IMR-90 (cell line): ENCODE measurements at regions not wholly inside any gene's neighbourhood (a gene's known extent, or its start where the extent isn't known, plus 50 kb on each side); places are given as distances from the start of the nearest gene placed in this dataset.
A peak's percentile ranks its signal among the peaks of the same experiment; 100 is the strongest.

Experiments
- ATAC-seq: fragments of 200-7000 bp; cut with Tn5 transposase; 2 replicates; pipeline ENCODE4 v1.9.1; 2020; ENCODE audit warnings: low read depth, mild to moderate bottlenecking, moderate library complexity
- BruUV-seq: library from RNA; stranded (reverse); fragments of 400-500 nt; replicated peaks from 2 replicates; lab custom pipeline; 2021; lab: Mats Ljungman, UMichigan
- CTCF ChIA-PET: fragments of 300-600 bp; formaldehyde crosslinking; extraction: SDS; loops from one replicate; lab custom pipeline; 2021; ENCODE audit warnings: antibody characterized with exemption; lab: Yijun Ruan, JAX
- POLR2A ChIA-PET: fragments of 300-600 bp; sonication (Branson Sonifier 250); formaldehyde crosslinking; loops from one replicate; lab custom pipeline; 2022; ENCODE audit warnings: antibody characterized with exemption; ENCODE audit not compliant: unreplicated experiment; lab: Charles Lee
- DNase-seq: peaks from one replicate; pipeline ENCODE4 v3.0.0; 2013
- H2AFZ ChIP-seq: replicated peaks from 2 replicates; pipeline ENCODE3; 2013; ENCODE audit warnings: low read length, mild to moderate bottlenecking; ENCODE audit not compliant: poor library complexity
- H2AK5ac ChIP-seq: 2 replicates; pipeline ENCODE4 v1.6.1; 2013; ENCODE audit warnings: low read depth, low read length, inconsistent platforms
- H2AK9ac ChIP-seq: replicated peaks from 2 replicates; pipeline ENCODE3; 2013; ENCODE audit warnings: mild to moderate bottlenecking, low read depth, low read length, moderate library complexity; ENCODE audit not compliant: poor library complexity
- H2BK120ac ChIP-seq: 2 replicates; pipeline ENCODE4 v1.6.1; 2013; ENCODE audit warnings: low read depth, low read length, inconsistent platforms
- H2BK15ac ChIP-seq: 3 replicates; pipeline ENCODE4 v1.6.1; 2013; ENCODE audit warnings: low read depth, low read length, inconsistent platforms
- H2BK20ac ChIP-seq: 2 replicates; pipeline ENCODE4 v1.6.1; 2013; ENCODE audit warnings: low read depth, mild to moderate bottlenecking, inconsistent platforms, low read length, moderate library complexity
- H2BK5ac ChIP-seq: 2 replicates; pipeline ENCODE4 v1.6.1; 2013; ENCODE audit warnings: mild to moderate bottlenecking, low read depth, low read length, inconsistent platforms; ENCODE audit not compliant: poor library complexity, severe bottlenecking
- H3K14ac ChIP-seq: replicated peaks from 2 replicates; pipeline ENCODE4 v1.6.1; 2013; ENCODE audit warnings: low read depth, low read length, inconsistent platforms
- H3K18ac ChIP-seq: 2 replicates; pipeline ENCODE4 v1.6.1; 2013; ENCODE audit warnings: low read depth, low read length, control low read depth
- H3K23ac ChIP-seq: 2 replicates; pipeline ENCODE4 v1.6.1; 2013; ENCODE audit warnings: low read depth, low read length, inconsistent platforms
- H3K27ac ChIP-seq: 2 replicates; pipeline ENCODE4 v1.5.1; 2013; ENCODE audit warnings: mild to moderate bottlenecking, control low read depth, low read length; ENCODE audit not compliant: insufficient read depth
- H3K27me3 ChIP-seq: 2 replicates; pipeline ENCODE4 v1.6.1; 2013; ENCODE audit warnings: low read length; ENCODE audit not compliant: control insufficient read depth, insufficient read depth
- H3K36me3 ChIP-seq: 2 replicates; pipeline ENCODE4 v1.6.1; 2013; ENCODE audit warnings: low read length, mixed read lengths; ENCODE audit not compliant: control insufficient read depth, insufficient read depth
- H3K4ac ChIP-seq: 2 replicates; pipeline ENCODE4 v1.6.1; 2013; ENCODE audit warnings: low read depth, low read length, inconsistent platforms
- H3K4me1 ChIP-seq: 2 replicates; pipeline ENCODE4 v1.6.1; 2013; ENCODE audit warnings: low read length, mixed read lengths; ENCODE audit not compliant: control insufficient read depth, insufficient read depth
- H3K4me2 ChIP-seq: 2 replicates; pipeline ENCODE4 v1.6.1; 2013; ENCODE audit warnings: low read depth, mild to moderate bottlenecking, control low read depth, low read length, moderate library complexity
- H3K4me3 ChIP-seq: 2 replicates; pipeline ENCODE4 v1.5.1; 2013; ENCODE audit warnings: low read depth, mild to moderate bottlenecking, control low read depth, low read length, moderate library complexity; ENCODE audit not compliant: insufficient read depth
- H3K56ac ChIP-seq: 2 replicates; pipeline ENCODE4 v1.6.1; 2013; ENCODE audit warnings: low read length, inconsistent platforms; ENCODE audit not compliant: insufficient read depth; ENCODE audit errors: extremely low read depth
- H3K79me1 ChIP-seq, 2 experiments: 2 replicates each; pipeline ENCODE4 v1.6.1; 2013; ENCODE audit warnings: low read length in 2 of 2, inconsistent platforms in 1 of 2, low read depth in 1 of 2
- H3K9ac ChIP-seq: 2 replicates; pipeline ENCODE4 v1.6.1; 2013; ENCODE audit warnings: low read depth, low read length, control low read depth
- H3K9me1 ChIP-seq: 2 replicates; pipeline ENCODE4 v1.6.1; 2013; ENCODE audit warnings: low read length, inconsistent platforms; ENCODE audit not compliant: insufficient read depth
- H3K9me3 ChIP-seq: 2 replicates; pipeline ENCODE4 v1.6.1; 2013; ENCODE audit warnings: low read length; ENCODE audit not compliant: control insufficient read depth, insufficient read depth
- H4K20me1 ChIP-seq: 2 replicates; pipeline ENCODE4 v1.6.1; 2013; ENCODE audit warnings: low read length, inconsistent platforms; ENCODE audit not compliant: insufficient read depth
- H4K5ac ChIP-seq: 2 replicates; pipeline ENCODE4 v1.6.1; 2013; ENCODE audit warnings: mild to moderate bottlenecking, low read depth, low read length, control low read depth
- H4K8ac ChIP-seq, 2 experiments: 2 replicates each; pipeline ENCODE4 v1.6.1; 2013; ENCODE audit warnings: low read depth in 2 of 2, low read length in 2 of 2, control low read depth in 1 of 2, inconsistent platforms in 1 of 2
- H4K91ac ChIP-seq: 2 replicates; pipeline ENCODE4 v1.6.1; 2013; ENCODE audit warnings: low read depth, low read length, inconsistent platforms; ENCODE audit not compliant: insufficient read depth
- BHLHE40 ChIP-seq: fragments of 150-350 bp; IDR thresholded peaks from 2 replicates; pipeline ENCODE4 v1.6.1; 2016; ENCODE audit warnings: mild to moderate bottlenecking, low read depth, low read length
- MAFK ChIP-seq: IDR thresholded peaks from 2 replicates; pipeline ENCODE4 v1.6.1; 2012; ENCODE audit warnings: low read depth, low read length, improper control_type of control experiment
- NFE2L2 ChIP-seq: fragments of 150-350 bp; IDR thresholded peaks from 2 replicates; pipeline ENCODE4 v1.6.1; 2016; ENCODE audit warnings: low read depth, mild to moderate bottlenecking, low read length
- POLR2A ChIP-seq: IDR thresholded peaks from 2 replicates; pipeline ENCODE4 v1.6.1; 2012; ENCODE audit warnings: mild to moderate bottlenecking, low read depth, low read length
- WGBS, 2 experiments: methylation state at CpG; one replicate each; pipeline versions ENCODE4 v1.1.5 to v1.1.7; 2013; ENCODE audit warnings: missing lambda C conversion rate in 2 of 2; ENCODE audit not compliant: insufficient read length in 1 of 2; ENCODE audit errors: extremely low coverage in 2 of 2; 5-methylcytosine and 5-hydroxymethylcytosine counted together
- dilution Hi-C: fragments of 300-500 bp; cut with HindIII; formaldehyde crosslinking; loops from one replicate; pipeline ENCODE4 v1.14.3; 2018; ENCODE audit warnings: low sequenced_read_pairs; ENCODE audit not compliant: unreplicated experiment
- in situ Hi-C: fragments of 300-500 bp; cut with MboI; formaldehyde crosslinking; loops from 3 replicates; pipeline ENCODE4 v1.14.3; 2019; ENCODE audit warnings: low sequenced_read_pairs, inconsistent platforms, mixed read lengths
- intact Hi-C: fragments of 100-400 bp; cut with micrococcal nuclease; formaldehyde crosslinking; loops from 2 replicates; pipeline ENCODE4 v1.10.0; 2022
- TF ChIP-seq, protein P1 (sequence below): fragments of 150-350 bp; IDR thresholded peaks from 2 replicates; pipeline ENCODE4 v1.6.1; 2017; ENCODE audit warnings: mild to moderate bottlenecking, antibody characterized with exemption, low read length, low read depth

DNA sequence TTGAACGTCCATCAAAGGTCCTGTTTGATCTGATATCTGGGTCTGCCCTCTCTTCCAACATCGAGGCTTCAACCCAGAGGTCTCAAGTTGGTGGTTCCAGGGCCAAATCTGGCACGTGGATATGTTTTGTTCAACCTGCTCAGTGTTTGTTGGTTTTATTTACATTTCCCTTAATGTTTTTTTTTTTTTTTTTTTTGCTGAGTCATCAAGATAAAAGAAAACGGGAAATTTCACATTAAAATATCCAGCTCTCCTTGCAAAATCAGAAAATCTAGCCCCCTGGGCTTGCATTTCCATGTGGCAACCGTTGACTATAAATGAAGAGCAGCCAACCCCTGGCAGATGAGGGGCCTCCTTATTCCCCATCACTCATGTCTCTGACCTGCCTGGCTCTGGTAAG, 765.6 kb upstream of the TBX3 start:
- Histone ChIP-seq H3K27me3 (peaks cover 4% of the 10 kb centered on the region; the same call in 1 of the 2 replicates), H3K9ac (no peak overlapping the region), H3K14ac (no peak overlapping the region), H3K79me1 (no peaks in the 10 kb centered on the region), H2BK120ac (no peak overlapping the region), H3K9me1 (no peaks in the 10 kb centered on the region), H2AFZ (no peak overlapping the region), H3K9me3 (no peaks in the 10 kb centered on the region), H3K4me1 (no peaks in the 10 kb centered on the region), H2AK9ac (no peak overlapping the region), H4K5ac (no peak overlapping the region), H2AK5ac (no peak overlapping the region), H4K8ac (no peak overlapping the region), H3K56ac (no peak overlapping the region), H2BK15ac (no peak overlapping the region), H3K4me3 (no peak overlapping the region), H4K20me1 (no peaks in the 10 kb centered on the region), H2BK5ac (no peak overlapping the region), H3K36me3 (no peaks in the 10 kb centered on the region), H3K23ac (no peak overlapping the region), H3K18ac (no peak overlapping the region), H3K4ac (no peak overlapping the region), H4K91ac (no peak overlapping the region), H2BK20ac (no peak overlapping the region), H3K27ac (no peak overlapping the region), H3K4me2 (no peak overlapping the region)
- dilution Hi-C loops (no loop called here), intact Hi-C loops (no loop called here), in situ Hi-C loops (no loop called here)
- DNase-seq: no peak
- no peak for ATAC-seq
- ChIA-PET CTCF (no interaction called here), POLR2A (interaction anchor here (0.7 kb wide), 1 partner anchor 9 kb away, joined by 8 read pairs; no protein-coding TSS in a partner anchor)
- no TSS peak for BruUV-seq
- WGBS, 2 experiments: no CpG with 5 or more reads among the region's 5 CpGs
- peak; percentile 99 for TF ChIP-seq MAFK
- peak; percentile 84 for TF ChIP-seq NFE2L2
- no peak for TF ChIP-seq BHLHE40
- TF ChIP-seq, protein P1, sequence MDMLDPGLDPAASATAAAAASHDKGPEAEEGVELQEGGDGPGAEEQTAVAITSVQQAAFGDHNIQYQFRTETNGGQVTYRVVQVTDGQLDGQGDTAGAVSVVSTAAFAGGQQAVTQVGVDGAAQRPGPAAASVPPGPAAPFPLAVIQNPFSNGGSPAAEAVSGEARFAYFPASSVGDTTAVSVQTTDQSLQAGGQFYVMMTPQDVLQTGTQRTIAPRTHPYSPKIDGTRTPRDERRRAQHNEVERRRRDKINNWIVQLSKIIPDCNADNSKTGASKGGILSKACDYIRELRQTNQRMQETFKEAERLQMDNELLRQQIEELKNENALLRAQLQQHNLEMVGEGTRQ: no peak
- no peak for TF ChIP-seq POLR2A
